Neural progenitor cell (in vitro differentiated cells): ENCODE measurements at regions not wholly inside any gene's neighbourhood (a gene's known extent, or its start where the extent isn't known, plus 50 kb on each side); places are given as distances from the start of the nearest gene placed in this dataset.

Source experiments
- EZH2 ChIP-seq: fragments of 200-600 bp; sonication (generic); IDR thresholded peaks from 2 replicates; pipeline ENCODE4 v1.6.1; 2017; ENCODE audit warnings: antibody characterized with exemption, mild to moderate bottlenecking, moderate library complexity
- EZH2phosphoT487 ChIP-seq: fragments of 200-600 bp; sonication (generic); IDR thresholded peaks from 2 replicates; pipeline ENCODE4 v1.6.1; 2017; ENCODE audit warnings: antibody characterized with exemption

DNA sequence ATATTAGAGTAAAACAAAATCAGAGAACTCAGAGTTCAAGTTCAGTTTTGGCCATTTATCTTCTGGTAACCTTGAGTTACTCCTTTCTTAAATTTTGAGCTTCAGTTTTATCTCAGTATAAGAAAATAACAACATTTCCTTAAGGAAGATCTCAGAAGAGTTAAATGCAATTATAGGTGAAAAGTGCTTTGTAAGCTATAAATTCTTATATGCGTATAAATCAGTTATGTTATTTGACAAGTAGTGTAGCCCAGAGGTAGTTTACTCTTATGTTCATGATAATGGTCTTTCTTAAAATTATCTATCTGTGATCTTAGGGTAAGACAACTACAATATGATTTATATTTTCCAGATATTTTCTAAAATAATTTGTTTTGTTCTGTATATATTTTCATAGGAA, 89.8 kb downstream of the LHX9 start:
- TF ChIP-seq EZH2: no peak
- no peak for TF ChIP-seq EZH2phosphoT487
